OCI-LY7 (cell line): ENCODE measurements at regions not wholly inside any gene's neighbourhood (a gene's known extent, or its start where the extent isn't known, plus 50 kb on each side); places are given as distances from the start of the nearest gene placed in this dataset.

Experiments
- BruUV-seq: library from RNA; stranded (reverse); fragments of 400-500 nt; replicated peaks from 2 replicates; lab custom pipeline; 2021; lab: Mats Ljungman, UMichigan
- CTCF ChIA-PET: fragments of 300-600 bp; sonication (Branson Sonifier 250); formaldehyde crosslinking; loops from one replicate; lab custom pipeline; 2022; ENCODE audit warnings: antibody characterized with exemption; ENCODE audit not compliant: unreplicated experiment; lab: Charles Lee
- POLR2A ChIA-PET: fragments of 300-600 bp; sonication (Branson Sonifier 250); formaldehyde crosslinking; loops from one replicate; lab custom pipeline; 2022; ENCODE audit warnings: antibody characterized with exemption; lab: Charles Lee
- DNase-seq: peaks from one replicate; pipeline ENCODE4 v3.0.0-alpha.2; 2015; ENCODE audit warnings: low spot score
- H2AFZ ChIP-seq: fragments of 200-600 bp; sonication (generic), shearing (Covaris generic); 2 replicates; pipeline ENCODE4 v1.6.1; 2014; ENCODE audit warnings: mild to moderate bottlenecking, antibody characterized with exemption, low read length, moderate library complexity
- H3K27ac ChIP-seq: fragments of 200-600 bp; sonication (generic); 2 replicates; pipeline ENCODE4 v1.5.1; 2014; ENCODE audit warnings: mixed run types, low read depth, mild to moderate bottlenecking, moderate library complexity, low read length, inconsistent platforms; ENCODE audit not compliant: poor library complexity, severe bottlenecking
- H3K36me3 ChIP-seq: fragments of 200-600 bp; sonication (generic); 2 replicates; pipeline ENCODE4 v1.6.1; 2014; ENCODE audit warnings: mild to moderate bottlenecking, antibody characterized with exemption, low read length, moderate library complexity, mixed read lengths; ENCODE audit not compliant: insufficient read depth
- H3K4me1 ChIP-seq: fragments of 200-600 bp; sonication (generic); 2 replicates; pipeline ENCODE4 v1.5.1; 2014; ENCODE audit warnings: mild to moderate bottlenecking, low read length; ENCODE audit not compliant: insufficient read depth, poor library complexity, severe bottlenecking
- H3K4me2 ChIP-seq: fragments of 200-600 bp; sonication (generic); 2 replicates; pipeline ENCODE4 v1.6.1; 2014; ENCODE audit warnings: mild to moderate bottlenecking, low read length
- H3K4me3 ChIP-seq: fragments of 200-600 bp; sonication (generic); 2 replicates; pipeline ENCODE4 v1.5.1; 2014; ENCODE audit warnings: mild to moderate bottlenecking, low read depth, low read length; ENCODE audit not compliant: poor library complexity, severe bottlenecking
- H3K79me2 ChIP-seq: fragments of 200-600 bp; sonication (generic); 2 replicates; pipeline ENCODE4 v1.6.1; 2016; ENCODE audit warnings: low read depth, mild to moderate bottlenecking, low read length, moderate library complexity, mixed read lengths; ENCODE audit not compliant: insufficient read depth
- H3K9me2 ChIP-seq: fragments of 200-600 bp; sonication (generic); 2 replicates; pipeline ENCODE4 v1.6.1; 2016; ENCODE audit warnings: mild to moderate bottlenecking, low read length, mixed read lengths; ENCODE audit not compliant: insufficient read depth
- H3K9me3 ChIP-seq: fragments of 200-600 bp; sonication (generic); 2 replicates; pipeline ENCODE4 v1.6.1; 2014; ENCODE audit warnings: mild to moderate bottlenecking, mixed run types, low read length, mixed read lengths
- H4K20me1 ChIP-seq: fragments of 200-600 bp; sonication (generic); 2 replicates; pipeline ENCODE4 v1.6.1; 2014; ENCODE audit warnings: mild to moderate bottlenecking, antibody characterized with exemption, low read length, moderate library complexity, mixed read lengths; ENCODE audit not compliant: insufficient read depth
- CTCF ChIP-seq: fragments of 200-600 bp; sonication (generic); conservative IDR thresholded peaks from 2 replicates; pipeline ENCODE4 v1.5.1; 2014; ENCODE audit warnings: mild to moderate bottlenecking, antibody characterized with exemption, low read length, moderate library complexity, mixed read lengths
- EZH2phosphoT487 ChIP-seq: fragments of 200-600 bp; sonication (generic); IDR thresholded peaks from 2 replicates; pipeline ENCODE4 v1.6.1; 2018; ENCODE audit warnings: low read depth, borderline replicate concordance, mild to moderate bottlenecking, mixed run types, antibody characterized with exemption, low read length, moderate library complexity, mixed read lengths
- intact Hi-C: fragments of 100-400 bp; cut with micrococcal nuclease; formaldehyde crosslinking; loops from one replicate; pipeline ENCODE4 v1.10.0; 2022; ENCODE audit not compliant: unreplicated experiment

- H3K27ac ChIP-seq, result no peak overlapping the region
- intact Hi-C loops, result no loop called here
- H3K4me2 ChIP-seq, result no peak overlapping the region
- no peak overlapping the region for H3K4me3 ChIP-seq
- TF ChIP-seq CTCF (no peak), EZH2phosphoT487 (no peak)
- no TSS peak for BruUV-seq
- DNase-seq, result no peak
- ChIA-PET CTCF (no interaction called here), POLR2A (no interaction called here)
- no peaks in the 10 kb centered on the region for H3K79me2 ChIP-seq
- H3K36me3 ChIP-seq, result no peaks in the 10 kb centered on the region
- no peaks in the 10 kb centered on the region for H4K20me1 ChIP-seq
- H3K9me3 ChIP-seq, result no peaks in the 10 kb centered on the region
- H3K4me1 ChIP-seq, result no peaks in the 10 kb centered on the region
- H2AFZ ChIP-seq, result no peak overlapping the region
- no peaks in the 10 kb centered on the region for H3K9me2 ChIP-seq
These were observed 290.7 kb upstream of the NRXN1 start for GRCh38 chr2:51322613-51323012.

GRCh38 chr2:51304311-51304710, 272.4 kb upstream of the NRXN1 start:
- H4K20me1 ChIP-seq, result no peaks in the 10 kb centered on the region
- no peaks in the 10 kb centered on the region for H3K9me2 ChIP-seq
- intact Hi-C loops, result no loop called here
- H2AFZ ChIP-seq, result no peak overlapping the region
- H3K79me2 ChIP-seq, result no peaks in the 10 kb centered on the region
- H3K4me3 ChIP-seq, result no peak overlapping the region
- no peaks in the 10 kb centered on the region for H3K9me3 ChIP-seq
- ChIA-PET POLR2A (interaction anchor here (0.6 kb wide), 1 partner anchor 392 kb away, joined by 3 read pairs; no protein-coding TSS in a partner anchor), CTCF (no interaction called here)
- H3K27ac ChIP-seq, result no peak overlapping the region
- H3K36me3 ChIP-seq, result no peaks in the 10 kb centered on the region
- DNase-seq, result no peak
- no TSS peak for BruUV-seq
- H3K4me1 ChIP-seq, result no peaks in the 10 kb centered on the region
- TF ChIP-seq EZH2phosphoT487 (no peak), CTCF (no peak)
- no peak overlapping the region for H3K4me2 ChIP-seq

GRCh38 chr2:51301381-51301780, 269.4 kb upstream of the NRXN1 start:
- H4K20me1 ChIP-seq, result no peaks in the 10 kb centered on the region
- no peaks in the 10 kb centered on the region for H3K36me3 ChIP-seq
- no peak overlapping the region for H2AFZ ChIP-seq
- intact Hi-C loops, result no loop called here
- H3K27ac ChIP-seq, result no peak overlapping the region
- no peaks in the 10 kb centered on the region for H3K4me1 ChIP-seq
- no peaks in the 10 kb centered on the region for H3K9me3 ChIP-seq
- CTCF ChIA-PET, result no interaction called here
- H3K79me2 ChIP-seq, result no peaks in the 10 kb centered on the region
- no peak for TF ChIP-seq CTCF
- no peak for TF ChIP-seq EZH2phosphoT487
- no peak overlapping the region for H3K4me3 ChIP-seq
- POLR2A ChIA-PET, result interaction anchor here (0.5 kb wide), 1 partner anchor 471 kb away, joined by 4 read pairs; no protein-coding TSS in a partner anchor
- no TSS peak for BruUV-seq
- H3K9me2 ChIP-seq, result no peaks in the 10 kb centered on the region
- H3K4me2 ChIP-seq, result no peak overlapping the region
- no peak for DNase-seq
